AG04449 (cell line): ENCODE measurements at regions not wholly inside any gene's neighbourhood (a gene's known extent, or its start where the extent isn't known, plus 50 kb on each side); places are given as distances from the start of the nearest gene placed in this dataset.

Experiments used
- CTCF ChIA-PET: fragments of 350-600 bp; formaldehyde crosslinking; extraction: SDS; loops from one replicate; lab custom pipeline; 2021; ENCODE audit warnings: antibody characterized with exemption; lab: Yijun Ruan, JAX
- POLR2A ChIA-PET: fragments of 400-600, 350-600 bp; formaldehyde crosslinking; extraction: SDS; loops from one replicate; lab custom pipeline; 2020; ENCODE audit warnings: antibody characterized with exemption, inconsistent platforms; lab: Yijun Ruan, JAX
- DNase-seq: peaks from one replicate; pipeline ENCODE4 v3.0.0-alpha.2; 2010; ENCODE audit warnings: low read depth, low spot score
- H3K4me3 ChIP-seq: 2 replicates; pipeline ENCODE4 v1.5.1; 2011; ENCODE audit warnings: low read depth, mild to moderate bottlenecking, control low read depth, low read length
- TF ChIP-seq, protein P1 (sequence below): IDR thresholded peaks from one replicate; pipeline ENCODE4 v1.5.1; 2011; ENCODE audit warnings: mild to moderate bottlenecking, moderate library complexity, low read length, control low read depth, inconsistent platforms; ENCODE audit not compliant: insufficient read depth; ENCODE audit errors: missing control alignments

DNA sequence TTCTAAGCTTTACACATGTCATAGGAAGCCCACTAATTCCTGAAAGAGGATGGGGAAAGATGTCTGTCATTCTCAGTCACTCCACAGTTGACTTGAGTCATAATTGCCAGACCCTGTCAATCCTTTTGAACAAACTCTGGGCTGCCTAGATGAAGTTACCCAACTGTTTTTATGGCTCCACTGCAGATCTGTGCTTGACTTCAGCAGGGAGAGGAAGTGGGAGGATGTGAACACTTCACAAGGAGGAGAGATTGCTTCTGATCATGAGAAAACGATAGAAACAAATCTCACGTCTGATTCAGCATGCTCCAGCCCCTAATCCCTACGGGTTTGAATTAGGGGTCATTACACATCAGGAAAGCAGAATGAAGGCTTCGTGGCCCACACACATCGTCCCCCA lies 596.6 kb upstream of the CELF2 start:
- TF ChIP-seq, protein P1, sequence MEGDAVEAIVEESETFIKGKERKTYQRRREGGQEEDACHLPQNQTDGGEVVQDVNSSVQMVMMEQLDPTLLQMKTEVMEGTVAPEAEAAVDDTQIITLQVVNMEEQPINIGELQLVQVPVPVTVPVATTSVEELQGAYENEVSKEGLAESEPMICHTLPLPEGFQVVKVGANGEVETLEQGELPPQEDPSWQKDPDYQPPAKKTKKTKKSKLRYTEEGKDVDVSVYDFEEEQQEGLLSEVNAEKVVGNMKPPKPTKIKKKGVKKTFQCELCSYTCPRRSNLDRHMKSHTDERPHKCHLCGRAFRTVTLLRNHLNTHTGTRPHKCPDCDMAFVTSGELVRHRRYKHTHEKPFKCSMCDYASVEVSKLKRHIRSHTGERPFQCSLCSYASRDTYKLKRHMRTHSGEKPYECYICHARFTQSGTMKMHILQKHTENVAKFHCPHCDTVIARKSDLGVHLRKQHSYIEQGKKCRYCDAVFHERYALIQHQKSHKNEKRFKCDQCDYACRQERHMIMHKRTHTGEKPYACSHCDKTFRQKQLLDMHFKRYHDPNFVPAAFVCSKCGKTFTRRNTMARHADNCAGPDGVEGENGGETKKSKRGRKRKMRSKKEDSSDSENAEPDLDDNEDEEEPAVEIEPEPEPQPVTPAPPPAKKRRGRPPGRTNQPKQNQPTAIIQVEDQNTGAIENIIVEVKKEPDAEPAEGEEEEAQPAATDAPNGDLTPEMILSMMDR: no peak
- no peak overlapping the region for H3K4me3 ChIP-seq
- CTCF ChIA-PET: no interaction called here
- no peak for DNase-seq
- POLR2A ChIA-PET: no interaction called here

DNA sequence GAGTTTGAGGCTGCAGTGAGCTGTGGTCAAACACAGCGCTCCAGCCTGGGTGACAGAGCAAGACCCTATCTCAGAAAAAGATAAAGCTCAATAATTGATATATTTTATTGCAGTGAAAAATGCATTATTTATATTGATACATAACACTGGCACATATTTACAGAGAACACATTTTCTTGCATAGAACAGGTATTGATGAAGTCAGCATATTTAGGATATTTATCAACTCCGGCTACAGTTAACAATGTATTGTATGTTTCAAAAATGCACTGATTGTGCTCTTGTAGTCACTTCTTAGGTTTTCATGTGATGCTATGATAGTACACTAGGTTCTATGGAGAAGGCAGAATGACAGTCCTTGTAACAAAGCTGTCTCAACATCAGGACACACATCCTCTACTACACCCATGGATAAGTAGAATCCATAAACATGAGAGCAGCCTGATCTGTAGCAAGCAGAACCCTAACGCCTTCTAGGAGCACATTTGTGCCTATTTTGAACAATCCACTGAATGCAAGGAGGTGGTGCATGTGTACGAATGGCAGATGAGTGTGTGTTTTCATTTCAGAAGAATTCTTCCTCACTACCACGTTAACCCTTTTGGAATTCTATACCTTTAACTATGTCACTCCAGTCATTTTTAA lies 586.1 kb upstream of the CELF2 start:
- DNase-seq: no peak
- H3K4me3 ChIP-seq: no peak overlapping the region
- TF ChIP-seq, protein P1: no peak
- CTCF ChIA-PET: no interaction called here
- POLR2A ChIA-PET: no interaction called here

DNA sequence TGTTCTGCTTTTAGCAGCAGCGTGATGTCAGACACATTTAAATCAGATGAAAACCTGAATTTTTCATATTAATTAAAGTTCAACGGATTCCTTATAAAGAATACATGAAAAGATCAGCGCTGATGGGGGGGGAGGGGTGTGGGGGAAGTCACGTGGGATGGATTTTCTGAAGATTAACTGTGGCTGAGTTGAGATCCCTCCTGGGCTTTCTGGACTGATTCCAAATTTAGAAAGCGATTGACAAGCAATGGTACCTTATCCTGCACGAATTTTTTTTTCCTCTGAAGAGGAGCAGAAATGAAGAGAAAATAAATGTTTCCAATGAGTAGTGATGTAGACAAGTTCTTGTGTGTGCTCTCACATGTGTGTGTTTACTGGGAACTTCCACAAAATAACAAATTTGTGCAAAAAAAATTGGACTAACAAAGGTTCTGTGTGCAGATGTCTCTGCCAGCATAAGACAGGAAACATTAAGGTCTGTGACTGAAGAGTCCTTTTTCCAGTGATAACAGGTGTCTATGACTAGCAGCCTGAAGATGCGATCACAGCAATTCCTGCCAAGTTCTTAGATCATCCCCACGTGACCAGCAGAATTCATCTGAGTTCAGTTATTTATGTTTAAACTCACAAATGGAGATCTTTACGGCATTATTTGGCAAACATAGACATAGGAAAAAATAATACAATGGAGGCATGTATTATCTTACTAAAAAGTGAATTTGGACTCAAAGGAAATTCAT lies 585.2 kb upstream of the CELF2 start:
- DNase-seq: no peak
- TF ChIP-seq, protein P1: no peak
- no peak overlapping the region for H3K4me3 ChIP-seq
- CTCF ChIA-PET: no interaction called here
- POLR2A ChIA-PET: no interaction called here

DNA sequence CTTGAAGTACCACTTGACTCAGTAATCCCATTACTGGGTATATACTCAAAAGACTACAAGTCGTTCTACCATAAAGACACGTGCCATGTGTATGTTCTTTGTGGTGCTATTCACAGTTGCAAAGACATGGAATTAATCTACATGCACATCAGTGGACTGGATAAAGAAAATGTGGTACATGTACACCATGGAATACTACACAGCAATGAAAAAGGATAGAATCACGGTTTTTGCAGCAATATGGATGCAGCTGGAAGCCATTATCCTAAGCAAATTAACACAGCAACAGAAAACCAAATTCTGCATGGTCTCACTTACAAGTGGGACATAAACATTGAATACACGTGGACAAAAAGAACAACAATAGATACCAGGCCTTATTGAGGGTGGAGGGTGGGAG lies 583.4 kb upstream of the CELF2 start:
- ChIA-PET CTCF (no interaction called here), POLR2A (no interaction called here)
- TF ChIP-seq, protein P1: no peak
- no peak overlapping the region for H3K4me3 ChIP-seq
- DNase-seq: no peak

DNA sequence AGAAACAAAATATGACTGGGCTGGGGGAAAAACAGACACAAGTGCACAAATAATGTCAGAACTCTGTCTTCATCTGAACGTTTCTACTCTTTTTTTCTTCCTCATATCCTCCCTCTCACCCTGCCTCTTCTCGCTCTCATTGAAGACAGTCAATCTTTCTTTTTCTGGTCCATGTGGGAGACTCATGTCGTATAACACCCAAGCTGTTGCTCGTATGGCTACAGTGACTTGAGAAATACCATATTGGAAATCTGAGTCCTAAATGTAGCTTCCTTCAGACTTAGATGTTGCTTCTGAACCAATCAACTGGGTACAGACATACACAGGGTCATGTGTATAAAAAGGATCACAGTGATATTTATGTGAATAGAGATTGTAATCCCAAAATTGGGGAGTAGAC lies 579.8 kb upstream of the CELF2 start:
- CTCF ChIA-PET: no interaction called here
- H3K4me3 ChIP-seq: no peak overlapping the region
- no peak for DNase-seq
- TF ChIP-seq, protein P1: no peak
- POLR2A ChIA-PET: no interaction called here

DNA sequence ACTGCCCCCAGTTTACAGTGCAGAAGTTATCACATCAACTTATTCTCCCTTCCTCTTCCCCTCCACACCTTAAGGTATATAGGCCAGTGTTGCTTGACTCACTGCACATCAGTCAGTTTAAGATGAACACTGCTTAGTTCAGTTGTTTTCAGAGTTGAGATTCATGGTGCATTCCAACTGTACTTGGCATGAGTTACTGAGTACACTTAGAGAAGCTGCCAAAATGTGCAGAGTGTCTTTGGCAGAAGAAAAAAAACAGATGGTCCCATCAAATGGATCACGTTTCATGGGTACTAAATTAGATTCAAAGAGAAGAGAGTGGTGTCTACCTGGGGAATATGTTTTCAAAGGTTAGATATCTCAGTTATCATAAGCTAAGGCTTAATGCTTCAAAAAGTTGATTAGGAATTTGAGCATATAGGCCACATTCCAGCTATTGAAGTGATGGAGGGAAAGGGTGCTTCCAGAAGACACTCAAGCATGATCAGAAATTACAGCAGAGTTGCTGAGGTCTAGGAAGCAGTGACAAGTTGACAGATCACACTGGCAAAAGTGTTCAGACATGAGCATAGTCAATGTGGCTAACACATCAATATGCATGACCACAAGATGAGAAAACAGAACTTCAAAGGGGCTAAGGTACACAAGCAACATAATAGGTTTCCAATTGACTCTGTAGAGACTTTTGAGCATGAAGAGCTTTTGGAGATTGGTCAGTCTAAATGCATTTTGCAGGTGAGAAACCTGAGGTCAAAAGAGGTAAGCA lies 579.2 kb upstream of the CELF2 start:
- TF ChIP-seq, protein P1: no peak
- ChIA-PET CTCF (no interaction called here), POLR2A (no interaction called here)
- no peak for DNase-seq
- H3K4me3 ChIP-seq: no peak overlapping the region
